ENCODE measurements at regions not wholly inside any gene's neighbourhood (a gene's known extent, or its start where the extent isn't known, plus 50 kb on each side); places are given as distances from the start of the nearest gene placed in this dataset.
"Not testable (repeated sequence)": the region's sequence is repeated elsewhere in the genome, so short reads cannot be mapped to it uniquely, and the experiment has no call there.

GRCh38 chr4:104032896-104033295 lies 313.1 kb upstream of the TACR3 start:
- no peaks in the 10 kb centered on the region for H4K20me1 ChIP-seq (ENCODE audit: insufficient read depth, low read depth, low read length)
- no peak for DNase-seq
- no peak overlapping the region for H3K4me2 ChIP-seq (ENCODE audit: low read depth, low read length, poor library complexity, severe bottlenecking)
- H3K27me3 ChIP-seq (ENCODE audit: low read length) = no peaks in the 10 kb centered on the region
- no peak overlapping the region for H2AFZ ChIP-seq (ENCODE audit: low read length)
- no peak overlapping the region for H3K9ac ChIP-seq (ENCODE audit: low read length)
- no peaks in the 10 kb centered on the region for H3K9me3 ChIP-seq (ENCODE audit: low read length)
- H3K36me3 ChIP-seq (ENCODE audit: insufficient read depth, low read length) = no peaks in the 10 kb centered on the region
- no peak overlapping the region for H3K4me3 ChIP-seq (ENCODE audit: low read length)
- no peak overlapping the region for H3K27ac ChIP-seq (ENCODE audit: low read length)
- no peaks in the 10 kb centered on the region for H3K4me1 ChIP-seq (ENCODE audit: low read length)
- no peaks in the 10 kb centered on the region for H3K79me2 ChIP-seq (ENCODE audit: low read length)
- H3K9me2 ChIP-seq (replicated peaks; ENCODE audit: insufficient read depth, low read length) = no peaks in the 10 kb centered on the region; the same call in 1 of the 2 replicates

- no peak for DNase-seq
- H3K9ac ChIP-seq (ENCODE audit: low read length) = no peak overlapping the region
- no peaks in the 10 kb centered on the region for H3K36me3 ChIP-seq (ENCODE audit: insufficient read depth, low read length)
- no peaks in the 10 kb centered on the region for H3K27me3 ChIP-seq (ENCODE audit: low read length)
- no peaks in the 10 kb centered on the region for H3K4me1 ChIP-seq (ENCODE audit: low read length)
- H3K9me2 ChIP-seq (replicated peaks; ENCODE audit: insufficient read depth, low read length) = no peaks in the 10 kb centered on the region; the same call in 1 of the 2 replicates
- H3K27ac ChIP-seq (ENCODE audit: low read length) = no peak overlapping the region
- H4K20me1 ChIP-seq (ENCODE audit: insufficient read depth, low read depth, low read length) = no peaks in the 10 kb centered on the region
- no peaks in the 10 kb centered on the region for H3K9me3 ChIP-seq (ENCODE audit: low read length)
- no peak overlapping the region for H3K4me2 ChIP-seq (ENCODE audit: low read depth, low read length, poor library complexity, severe bottlenecking)
- H3K79me2 ChIP-seq (ENCODE audit: low read length) = no peaks in the 10 kb centered on the region
- no peak overlapping the region for H3K4me3 ChIP-seq (ENCODE audit: low read length)
- H2AFZ ChIP-seq (ENCODE audit: low read length) = no peak overlapping the region
Measured at GRCh38 chr4:104025251-104025650, 305.5 kb upstream of the TACR3 start.

- Histone ChIP-seq H3K9me3 (ENCODE audit: low read length) (no peaks in the 10 kb centered on the region), H4K20me1 (ENCODE audit: insufficient read depth, low read depth, low read length) (no peaks in the 10 kb centered on the region), H3K27ac (ENCODE audit: low read length) (no peak overlapping the region), H3K27me3 (ENCODE audit: low read length) (no peaks in the 10 kb centered on the region), H3K4me1 (ENCODE audit: low read length) (no peaks in the 10 kb centered on the region), H3K9ac (ENCODE audit: low read length) (no peak overlapping the region), H3K4me2 (ENCODE audit: low read depth, low read length, poor library complexity, severe bottlenecking) (no peak overlapping the region), H3K36me3 (ENCODE audit: insufficient read depth, low read length) (no peaks in the 10 kb centered on the region), H3K9me2 (replicated peaks; ENCODE audit: insufficient read depth, low read length) (no peaks in the 10 kb centered on the region), H2AFZ (ENCODE audit: low read length) (no peak overlapping the region), H3K79me2 (ENCODE audit: low read length) (no peaks in the 10 kb centered on the region), H3K4me3 (ENCODE audit: low read length) (no peak overlapping the region)
- no peak for DNase-seq
Measured at GRCh38 chr4:104022831-104023230, 303.0 kb upstream of the TACR3 start.

DNA sequence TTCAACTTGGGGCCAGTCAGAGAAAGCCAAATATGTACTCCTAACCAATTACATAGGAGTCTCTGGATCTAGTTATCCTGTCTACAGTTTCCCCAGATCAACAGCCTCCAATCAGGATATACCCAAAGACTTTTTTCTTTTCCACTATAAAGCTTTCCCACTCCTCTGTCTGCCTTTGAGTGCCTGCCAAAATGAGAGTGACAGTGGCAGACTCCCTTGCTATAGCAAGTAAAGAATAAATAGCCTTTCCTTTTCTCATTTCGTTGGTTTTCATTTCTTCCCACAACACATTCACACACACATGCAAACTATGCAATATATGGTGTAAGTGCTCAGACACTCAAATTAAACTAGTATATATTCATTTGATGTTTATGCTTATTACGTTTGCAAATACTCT lies 302.4 kb upstream of the TACR3 start:
- Histone ChIP-seq H3K9me2 (replicated peaks; ENCODE audit: insufficient read depth, low read length) (no peaks in the 10 kb centered on the region), H3K4me1 (ENCODE audit: low read length) (no peaks in the 10 kb centered on the region)

GRCh38 chr4:104020641-104021040 lies 300.9 kb upstream of the TACR3 start:
- Histone ChIP-seq H3K36me3 (ENCODE audit: insufficient read depth, low read length) (no peaks in the 10 kb centered on the region), H2AFZ (ENCODE audit: low read length) (no peak overlapping the region), H3K9me2 (replicated peaks; ENCODE audit: insufficient read depth, low read length) (no peaks in the 10 kb centered on the region), H3K4me3 (ENCODE audit: low read length) (no peak overlapping the region), H3K79me2 (ENCODE audit: low read length) (no peaks in the 10 kb centered on the region), H3K4me1 (ENCODE audit: low read length) (no peaks in the 10 kb centered on the region), H3K27me3 (ENCODE audit: low read length) (no peaks in the 10 kb centered on the region), H4K20me1 (ENCODE audit: insufficient read depth, low read depth, low read length) (no peaks in the 10 kb centered on the region), H3K4me2 (ENCODE audit: low read depth, low read length, poor library complexity, severe bottlenecking) (no peak overlapping the region), H3K9me3 (ENCODE audit: low read length) (no peaks in the 10 kb centered on the region), H3K27ac (ENCODE audit: low read length) (no peak overlapping the region), H3K9ac (ENCODE audit: low read length) (no peak overlapping the region)
- no peak for DNase-seq

More for the DNA sequence above, 302.4 kb upstream of the TACR3 start:
- Histone ChIP-seq H3K36me3 (ENCODE audit: insufficient read depth, low read length) (no peaks in the 10 kb centered on the region), H3K9me3 (ENCODE audit: low read length) (no peaks in the 10 kb centered on the region), H3K27me3 (ENCODE audit: low read length) (no peaks in the 10 kb centered on the region), H4K20me1 (ENCODE audit: insufficient read depth, low read depth, low read length) (no peaks in the 10 kb centered on the region), H3K79me2 (ENCODE audit: low read length) (no peaks in the 10 kb centered on the region), H3K27ac (ENCODE audit: low read length) (no peak overlapping the region), H2AFZ (ENCODE audit: low read length) (no peak overlapping the region), H3K9ac (ENCODE audit: low read length) (no peak overlapping the region), H3K4me3 (ENCODE audit: low read length) (no peak overlapping the region), H3K4me2 (ENCODE audit: low read depth, low read length, poor library complexity, severe bottlenecking) (no peak overlapping the region)
- no peak for DNase-seq

- Histone ChIP-seq H3K4me1 (ENCODE audit: low read length) (no peaks in the 10 kb centered on the region), H3K27ac (ENCODE audit: low read length) (no peak overlapping the region), H3K36me3 (ENCODE audit: insufficient read depth, low read length) (no peaks in the 10 kb centered on the region), H3K4me3 (ENCODE audit: low read length) (no peak overlapping the region), H3K9me3 (ENCODE audit: low read length) (no peaks in the 10 kb centered on the region), H3K9ac (ENCODE audit: low read length) (no peak overlapping the region), H3K9me2 (replicated peaks; ENCODE audit: insufficient read depth, low read length) (no peaks in the 10 kb centered on the region), H3K4me2 (ENCODE audit: low read depth, low read length, poor library complexity, severe bottlenecking) (no peak overlapping the region), H3K79me2 (ENCODE audit: low read length) (no peaks in the 10 kb centered on the region), H4K20me1 (ENCODE audit: insufficient read depth, low read depth, low read length) (no peaks in the 10 kb centered on the region), H3K27me3 (ENCODE audit: low read length) (no peaks in the 10 kb centered on the region), H2AFZ (ENCODE audit: low read length) (no peak overlapping the region)
- no peak for DNase-seq
Measured at GRCh38 chr4:104017213-104017612, 297.4 kb upstream of the TACR3 start.

GRCh38 chr4:104015680-104016079 lies 295.9 kb upstream of the TACR3 start:
- Histone ChIP-seq H3K79me2 (ENCODE audit: low read length) (no peaks in the 10 kb centered on the region), H2AFZ (ENCODE audit: low read length) (no peak overlapping the region), H3K9me3 (ENCODE audit: low read length) (no peaks in the 10 kb centered on the region), H4K20me1 (ENCODE audit: insufficient read depth, low read depth, low read length) (no peaks in the 10 kb centered on the region), H3K4me3 (ENCODE audit: low read length) (no peak overlapping the region), H3K4me2 (ENCODE audit: low read depth, low read length, poor library complexity, severe bottlenecking) (no peak overlapping the region), H3K9ac (ENCODE audit: low read length) (no peak overlapping the region), H3K4me1 (ENCODE audit: low read length) (no peaks in the 10 kb centered on the region), H3K9me2 (replicated peaks; ENCODE audit: insufficient read depth, low read length) (no peaks in the 10 kb centered on the region), H3K36me3 (ENCODE audit: insufficient read depth, low read length) (no peaks in the 10 kb centered on the region), H3K27ac (ENCODE audit: low read length) (no peak overlapping the region), H3K27me3 (ENCODE audit: low read length) (no peaks in the 10 kb centered on the region)
- peak; percentile 56 for DNase-seq

DNA sequence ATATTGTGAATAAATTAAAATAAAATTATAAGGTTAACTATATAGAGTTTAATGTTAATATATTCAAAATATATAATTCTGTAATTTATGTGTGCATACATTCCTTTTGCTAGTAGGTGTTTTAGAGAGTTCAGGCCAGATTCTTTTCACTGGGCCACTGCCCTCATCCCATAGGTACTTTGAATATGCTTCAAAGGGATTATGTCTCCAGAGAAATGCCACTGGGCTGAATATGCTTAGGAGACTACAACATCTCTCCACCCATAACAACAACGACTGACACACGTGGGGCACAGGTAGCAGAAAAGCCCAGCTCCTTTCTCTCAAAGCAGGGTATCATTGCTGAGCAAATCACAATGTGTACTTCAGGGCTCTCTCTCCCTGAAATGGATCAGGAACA lies 290.9 kb upstream of the TACR3 start:
- no peaks in the 10 kb centered on the region for H4K20me1 ChIP-seq (ENCODE audit: insufficient read depth, low read depth, low read length)
- H3K4me1 ChIP-seq (ENCODE audit: low read length) = no peaks in the 10 kb centered on the region
- H3K79me2 ChIP-seq (ENCODE audit: low read length) = no peaks in the 10 kb centered on the region
- no peaks in the 10 kb centered on the region for H3K27me3 ChIP-seq (ENCODE audit: low read length)
- H3K4me2 ChIP-seq (ENCODE audit: low read depth, low read length, poor library complexity, severe bottlenecking) = no peak overlapping the region
- no peak overlapping the region for H3K27ac ChIP-seq (ENCODE audit: low read length)
- no peak overlapping the region for H2AFZ ChIP-seq (ENCODE audit: low read length)
- no peak overlapping the region for H3K4me3 ChIP-seq (ENCODE audit: low read length)
- no peaks in the 10 kb centered on the region; the same call in 1 of the 2 replicates for H3K9me3 ChIP-seq (ENCODE audit: low read length)
- H3K36me3 ChIP-seq (ENCODE audit: insufficient read depth, low read length) = no peaks in the 10 kb centered on the region
- no peaks in the 10 kb centered on the region for H3K9me2 ChIP-seq (replicated peaks; ENCODE audit: insufficient read depth, low read length)
- no peak overlapping the region for H3K9ac ChIP-seq (ENCODE audit: low read length)
- DNase-seq = no peak

- not testable (repeated sequence) for H3K79me2 ChIP-seq (ENCODE audit: low read length); H3K27ac ChIP-seq (ENCODE audit: low read length); H3K4me2 ChIP-seq (ENCODE audit: low read depth, low read length, poor library complexity, severe bottlenecking); H3K9ac ChIP-seq (ENCODE audit: low read length); H2AFZ ChIP-seq (ENCODE audit: low read length); H3K36me3 ChIP-seq (ENCODE audit: insufficient read depth, low read length); DNase-seq; H3K4me3 ChIP-seq (ENCODE audit: low read length); H3K27me3 ChIP-seq (ENCODE audit: low read length); H3K9me2 ChIP-seq (replicated peaks; ENCODE audit: insufficient read depth, low read length); H3K4me1 ChIP-seq (ENCODE audit: low read length); H3K9me3 ChIP-seq (ENCODE audit: low read length); H4K20me1 ChIP-seq (ENCODE audit: insufficient read depth, low read depth, low read length)
Measured at GRCh38 chr4:104002318-104002717, 282.5 kb upstream of the TACR3 start.
